Panc1 (cell line): ENCODE measurements at regions not wholly inside any gene's neighbourhood (a gene's known extent, or its start where the extent isn't known, plus 50 kb on each side); places are given as distances from the start of the nearest gene placed in this dataset.

Experiments used
- ATAC-seq: fragments of 200-7000 bp; cut with Tn5 transposase; 2 replicates; pipeline ENCODE4 v1.9.1; 2020; ENCODE audit warnings: mild to moderate bottlenecking, moderate library complexity
- BruUV-seq: library from RNA; stranded (reverse); fragments of 400-500 nt; replicated peaks from 2 replicates; lab custom pipeline; 2021; lab: Mats Ljungman, UMichigan
- CTCF ChIA-PET: fragments of 300-600 bp; sonication (Branson Sonifier 250); formaldehyde crosslinking; loops from one replicate; lab custom pipeline; 2022; ENCODE audit warnings: antibody characterized with exemption; lab: Charles Lee
- POLR2A ChIA-PET: fragments of 300-600 bp; sonication (Branson Sonifier 250); formaldehyde crosslinking; loops from one replicate; lab custom pipeline; 2022; ENCODE audit warnings: antibody characterized with exemption; lab: Charles Lee
- DNase-seq: peaks from one replicate; pipeline ENCODE4 v3.0.0-alpha.2; 2010; ENCODE audit warnings: low read depth, low spot score
- H3K27ac ChIP-seq: 2 replicates; pipeline ENCODE4 v1.5.1; 2011; ENCODE audit warnings: mild to moderate bottlenecking, low read length, inconsistent platforms
- H3K27me3 ChIP-seq: fragments of 200-500 bp; sonication (Bioruptor generic); 2 replicates; pipeline ENCODE4 v1.6.0; 2014; ENCODE audit warnings: low read length, inconsistent platforms; ENCODE audit not compliant: control insufficient read depth, insufficient read depth
- H3K36me3 ChIP-seq: fragments of 200-500 bp; sonication (Bioruptor generic); 2 replicates; pipeline ENCODE4 v1.5.1; 2014; ENCODE audit warnings: inconsistent platforms, mild to moderate bottlenecking, low read length, moderate library complexity; ENCODE audit not compliant: control insufficient read depth, insufficient read depth
- H3K4me1 ChIP-seq: 2 replicates; pipeline ENCODE4 v1.5.1; 2011; ENCODE audit warnings: inconsistent platforms, mild to moderate bottlenecking, low read length, moderate library complexity; ENCODE audit not compliant: control insufficient read depth, insufficient read depth
- H3K4me3 ChIP-seq, 2 experiments: 2 replicates each; pipeline ENCODE4 v1.5.1; 2011 to 2012; ENCODE audit warnings: low read depth in 2 of 2, low read length in 2 of 2, mild to moderate bottlenecking in 2 of 2, inconsistent platforms in 1 of 2, moderate library complexity in 1 of 2
- H3K9me3 ChIP-seq: fragments of 200-500 bp; sonication (Bioruptor generic); 2 replicates; pipeline ENCODE4 v1.5.1; 2014; ENCODE audit warnings: low read depth, mild to moderate bottlenecking, inconsistent platforms, low read length, moderate library complexity; ENCODE audit not compliant: control insufficient read depth, insufficient read depth
- CTCF ChIP-seq: fragments of 450-650 bp; IDR thresholded peaks from 2 replicates; pipeline ENCODE4 v1.5.1; 2017; ENCODE audit warnings: mild to moderate bottlenecking
- POLR2AphosphoS5 ChIP-seq: IDR thresholded peaks from 2 replicates; pipeline ENCODE4 v1.6.1; 2012; ENCODE audit warnings: mild to moderate bottlenecking, low read depth, low read length, moderate library complexity
- REST ChIP-seq, 2 experiments: IDR thresholded peaks; 2 replicates each; pipeline ENCODE4 v1.6.1; 2011 to 2012; ENCODE audit warnings: low read depth in 2 of 2, control low read depth in 1 of 2, low read length in 1 of 2, mild to moderate bottlenecking in 1 of 2, moderate library complexity in 1 of 2; ENCODE audit not compliant: insufficient read depth in 1 of 2
- SIN3A ChIP-seq: IDR thresholded peaks from 2 replicates; pipeline ENCODE4 v1.6.1; 2012; ENCODE audit warnings: low read depth, mild to moderate bottlenecking, low read length, moderate library complexity, borderline replicate concordance; ENCODE audit not compliant: insufficient read depth
- TCF7L2 ChIP-seq: IDR thresholded peaks from 2 replicates; pipeline ENCODE4 v1.6.1; 2011; ENCODE audit warnings: mild to moderate bottlenecking, low read depth, low read length, inconsistent platforms
- in situ Hi-C: cut with HindIII; loops from 2 replicates; pipeline ENCODE4 v1.10.0; 2016; ENCODE audit warnings: low sequenced_read_pairs, low pct_unique_long_range_greater_than_20kb
- intact Hi-C: fragments of 100-400 bp; cut with micrococcal nuclease; formaldehyde crosslinking; loops from one replicate; pipeline ENCODE4 v1.10.0; 2022; ENCODE audit not compliant: unreplicated experiment

- TF ChIP-seq SIN3A = no peak
- TF ChIP-seq POLR2AphosphoS5 = no peak
- no peak for TF ChIP-seq REST (IDR thresholded peaks at IDR 0.05; ENCODE audit: insufficient read depth in 1 of 2, low read depth in 2 of 2, low read length in 1 of 2)
- TF ChIP-seq TCF7L2 = no peak
- TF ChIP-seq CTCF = no peak
- ChIA-PET CTCF (no interaction called here), POLR2A (no interaction called here)
- no peak overlapping the region for H3K27ac ChIP-seq
- no peaks in the 10 kb centered on the region for H3K4me1 ChIP-seq
- in situ Hi-C loops = no loop called here
- no peak for ATAC-seq
- no TSS peak for BruUV-seq
- intact Hi-C loops = no loop called here
- H3K36me3 ChIP-seq = no peaks in the 10 kb centered on the region
- H3K9me3 ChIP-seq = no peaks in the 10 kb centered on the region
- DNase-seq = no peak
- H3K4me3 ChIP-seq = no peak overlapping the region
- H3K27me3 ChIP-seq = peaks cover 20% of the 10 kb centered on the region
Observed at GRCh38 chr7:24508316-24508715, 64.9 kb upstream of the PALS2 start.

GRCh38 chr7:24510759-24511158 lies 62.5 kb upstream of the PALS2 start:
- Histone ChIP-seq H3K27me3 (peaks cover 33% of the 10 kb centered on the region), H3K27ac (no peak overlapping the region), H3K9me3 (no peaks in the 10 kb centered on the region), H3K4me3 (no peak overlapping the region), H3K36me3 (no peaks in the 10 kb centered on the region), H3K4me1 (no peaks in the 10 kb centered on the region)
- no peak for DNase-seq
- in situ Hi-C loops = no loop called here
- CTCF ChIA-PET = no interaction called here
- TF ChIP-seq TCF7L2 (no peak), CTCF (no peak), POLR2AphosphoS5 (no peak), REST (IDR thresholded peaks at IDR 0.05; ENCODE audit: insufficient read depth in 1 of 2, low read depth in 2 of 2, low read length in 1 of 2) (no peak), SIN3A (no peak)
- intact Hi-C loops = no loop called here
- no TSS peak for BruUV-seq
- POLR2A ChIA-PET = no interaction called here
- no peak for ATAC-seq
